B cell (primary cell): ENCODE measurements at regions not wholly inside any gene's neighbourhood (a gene's known extent, or its start where the extent isn't known, plus 50 kb on each side); places are given as distances from the start of the nearest gene placed in this dataset.

Source experiments
- ATAC-seq: fragments of 200-7000 bp; cut with Tn5 transposase; one replicate; pipeline ENCODE4 v1.10.0; 2021; ENCODE audit warnings: low read depth, mild to moderate bottlenecking, moderate number of reproducible peaks, moderate library complexity
- CTCF ChIA-PET: fragments of 350-600 bp; sonication (Branson Sonifier 250); formaldehyde crosslinking; loops from one replicate; lab custom pipeline; 2021; ENCODE audit warnings: antibody characterized with exemption, inconsistent platforms; lab: Charles Lee
- POLR2A ChIA-PET: fragments of 350-600 bp; sonication (Branson Sonifier 250); formaldehyde crosslinking; loops from one replicate; lab custom pipeline; 2021; ENCODE audit warnings: antibody characterized with exemption; lab: Charles Lee
- DNase-seq: peaks from one replicate; pipeline ENCODE4 v3.0.0; 2013
- H2AFZ ChIP-seq: 2 replicates; pipeline ENCODE4 v1.6.1; 2012; ENCODE audit warnings: mild to moderate bottlenecking, low read depth, low read length; ENCODE audit not compliant: insufficient read depth, poor library complexity, severe bottlenecking
- H3K27ac ChIP-seq, 2 donors: 1 replicate in 1 of 2; 2 replicates in 1 of 2; pipeline ENCODE4 v1.5.1; 2012 to 2013; ENCODE audit warnings: low read length in 2 of 2, mild to moderate bottlenecking in 2 of 2, moderate library complexity in 1 of 2
- H3K27me3 ChIP-seq, 4 experiments: fragments of 200-600 bp in 1 of 4; sonication (generic) in 1 of 4; replicated peaks in 1 of 4; 1 replicate in 2 of 4; 2 replicates in 2 of 4; pipeline versions ENCODE4 v1.6.1 to v1.7.0; 2013 to 2016; ENCODE audit warnings: low read length in 3 of 4, mild to moderate bottlenecking in 2 of 4, mixed read lengths in 1 of 4, moderate library complexity in 1 of 4; ENCODE audit not compliant: insufficient read depth in 4 of 4, control insufficient read depth in 3 of 4; ENCODE audit errors: control extremely low read depth in 1 of 4
- H3K36me3 ChIP-seq, 2 experiments: replicated peaks in 1 of 2; 1 replicate in 1 of 2; 2 replicates in 1 of 2; pipeline versions ENCODE4 v1.6.1 to v1.7.1; 2013; ENCODE audit warnings: low read length in 1 of 2; ENCODE audit not compliant: insufficient read depth in 2 of 2, control insufficient read depth in 1 of 2; ENCODE audit errors: control extremely low read depth in 1 of 2, extremely low read depth in 1 of 2
- H3K4me1 ChIP-seq, 2 donors: fragments of 200-600 bp in 1 of 2; sonication (generic) in 1 of 2; 1 replicate in 1 of 2; 2 replicates in 1 of 2; pipeline versions ENCODE4 v1.5.1 to v1.6.1; 2013 to 2017; ENCODE audit warnings: low read length in 2 of 2; ENCODE audit not compliant: control insufficient read depth in 2 of 2, insufficient read depth in 2 of 2
- H3K4me2 ChIP-seq: replicated peaks from 2 replicates; pipeline ENCODE3; 2012; ENCODE audit warnings: mild to moderate bottlenecking, low read depth, low read length; ENCODE audit not compliant: poor library complexity, severe bottlenecking
- H3K4me3 ChIP-seq, 5 experiments: fragments of 200-600 bp in 1 of 5; sonication (generic) in 1 of 5; 1 replicate in 3 of 5; 2 replicates in 2 of 5; pipeline versions ENCODE4 v1.5.1 to v1.7.0; 2011 to 2016; ENCODE audit warnings: low read length in 4 of 5, mild to moderate bottlenecking in 4 of 5, low read depth in 2 of 5, control low read depth in 1 of 5, moderate library complexity in 1 of 5; ENCODE audit not compliant: insufficient read depth in 1 of 5; ENCODE audit errors: control extremely low read depth in 1 of 5, extremely low read depth in 1 of 5
- H3K79me2 ChIP-seq: fragments of 200-600 bp; sonication (generic); one replicate; pipeline ENCODE4 v1.6.0; 2016; ENCODE audit warnings: low read length; ENCODE audit not compliant: control insufficient read depth, insufficient read depth
- H3K9ac ChIP-seq: fragments of 200-600 bp; sonication (generic); 2 replicates; pipeline ENCODE4 v1.6.1; 2017; ENCODE audit warnings: mild to moderate bottlenecking, low read length, moderate library complexity
- H3K9me3 ChIP-seq, 3 donors: one replicate each; pipeline versions ENCODE4 v1.6.1 to v1.7.1; 2013; ENCODE audit warnings: low read length in 2 of 3; ENCODE audit not compliant: control insufficient read depth in 2 of 3, insufficient read depth in 1 of 3; ENCODE audit errors: control extremely low read depth in 1 of 3
- H4K20me1 ChIP-seq: 2 replicates; pipeline ENCODE4 v1.6.0; 2012; ENCODE audit warnings: mild to moderate bottlenecking, low read length; ENCODE audit not compliant: insufficient read depth, control insufficient read depth, poor library complexity, severe bottlenecking
- H3K27ac Mint-ChIP-seq: one replicate; pipeline ENCODE4 v1.8.0; 2021; ENCODE audit warnings: mixed read lengths
- H3K27me3 Mint-ChIP-seq: one replicate; pipeline ENCODE4 v1.8.0; 2021; ENCODE audit warnings: mixed read lengths
- H3K4me1 Mint-ChIP-seq: one replicate; pipeline ENCODE4 v1.8.0; 2021; ENCODE audit warnings: mixed read lengths
- H3K4me3 Mint-ChIP-seq: one replicate; pipeline ENCODE4 v1.8.0; 2021; ENCODE audit warnings: mixed read lengths
- H3K9me3 Mint-ChIP-seq: one replicate; pipeline ENCODE4 v1.8.0; 2022; ENCODE audit warnings: mixed read lengths; ENCODE audit not compliant: insufficient read depth
- CTCF ChIP-seq: fragments of 200-600 bp; IDR thresholded peaks from one replicate; pipeline ENCODE4 v1.8.0; 2022; ENCODE audit warnings: antibody characterized with exemption, mild to moderate bottlenecking
- EZH2 ChIP-seq: IDR thresholded peaks from 2 replicates; pipeline ENCODE4 v1.6.1; 2012; ENCODE audit warnings: borderline replicate concordance, low read depth, mild to moderate bottlenecking, moderate library complexity, low read length; ENCODE audit not compliant: insufficient read depth, poor library complexity, severe bottlenecking
- WGBS: methylation state at CpG from one replicate; pipeline ENCODE4 v1.1.5; 2013; ENCODE audit warnings: missing lambda C conversion rate; ENCODE audit not compliant: insufficient coverage; 5-methylcytosine and 5-hydroxymethylcytosine counted together
- intact Hi-C: fragments of 100-400 bp; cut with micrococcal nuclease; formaldehyde crosslinking; loops from one replicate; pipeline ENCODE4 v1.10.0; 2022

GRCh38 chr5:89211836-89212235 lies 328.9 kb upstream of the MEF2C start:
- H3K27ac ChIP-seq = no peak overlapping the region
- no peak for TF ChIP-seq CTCF
- no peak for TF ChIP-seq EZH2
- no peaks in the 10 kb centered on the region for H4K20me1 ChIP-seq
- intact Hi-C loops = no loop called here
- DNase-seq = no peak
- no peaks in the 10 kb centered on the region for H3K4me1 ChIP-seq
- no peaks in the 10 kb centered on the region for H3K4me1 Mint-ChIP-seq
- no peak overlapping the region for H3K4me3 ChIP-seq
- H3K4me3 Mint-ChIP-seq = no peak overlapping the region
- peaks cover 2% of the 10 kb centered on the region for H3K9me3 Mint-ChIP-seq
- no peaks in the 10 kb centered on the region for H3K36me3 ChIP-seq
- no peak overlapping the region for H2AFZ ChIP-seq
- ChIA-PET CTCF (no interaction called here), POLR2A (no interaction called here)
- H3K9ac ChIP-seq = no peak overlapping the region
- no peaks in the 10 kb centered on the region for H3K27me3 ChIP-seq
- WGBS = no CpG with 5 or more reads among the region's 2 CpGs
- no peaks in the 10 kb centered on the region for H3K79me2 ChIP-seq
- H3K27ac Mint-ChIP-seq = no peak overlapping the region
- no peaks in the 10 kb centered on the region for H3K27me3 Mint-ChIP-seq
- no peak for ATAC-seq
- no peak overlapping the region for H3K4me2 ChIP-seq
- peaks cover 0 to 3% (median 0%) of the 10 kb centered on the region in 3 donors for H3K9me3 ChIP-seq

- Mint-ChIP-seq H3K4me3 (no peak overlapping the region), H3K4me1 (no peaks in the 10 kb centered on the region), H3K27me3 (no peaks in the 10 kb centered on the region), H3K9me3 (peaks cover 2% of the 10 kb centered on the region), H3K27ac (no peak overlapping the region)
- Histone ChIP-seq H3K9ac (no peak overlapping the region), H3K36me3 (no peaks in the 10 kb centered on the region), H3K4me1 (no peaks in the 10 kb centered on the region), H4K20me1 (no peaks in the 10 kb centered on the region), H3K27me3 (no peaks in the 10 kb centered on the region), H3K27ac (no peak overlapping the region), H2AFZ (no peak overlapping the region), H3K9me3 (peaks cover 0 to 3% (median 0%) of the 10 kb centered on the region in 3 donors), H3K79me2 (no peaks in the 10 kb centered on the region), H3K4me2 (no peak overlapping the region), H3K4me3 (no peak overlapping the region)
- ChIA-PET POLR2A (no interaction called here), CTCF (interaction anchor here (1.0 kb wide), 1 partner anchor 23 kb away, joined by 3 read pairs; no protein-coding TSS in a partner anchor)
- ATAC-seq (no peak), DNase-seq (no peak)
- intact Hi-C loops = no loop called here
- WGBS = 100% methylated on average over 1 of the region's 2 CpGs
- TF ChIP-seq CTCF (no peak), EZH2 (no peak)
These were observed 325.8 kb upstream of the MEF2C start for GRCh38 chr5:89208811-89209210.
